GM19468 (cell line): ENCODE measurements at regions not wholly inside any gene's neighbourhood (a gene's known extent, or its start where the extent isn't known, plus 50 kb on each side); places are given as distances from the start of the nearest gene placed in this dataset.

Experiments used
- ATAC-seq: cut with Tn5 transposase; IDR thresholded peaks from one replicate; pipeline ENCODE4 v1.9.1; 2021; ENCODE audit warnings: mild to moderate bottlenecking, moderate library complexity, moderate number of reproducible peaks; ENCODE audit not compliant: unreplicated experiment; ENCODE audit errors: extremely low read depth

- no peak for ATAC-seq
Observed at GRCh38 chr2:64392529-64392928, 61.4 kb upstream of the LGALSL start.

- no peak for ATAC-seq
Observed at GRCh38 chr2:64393383-64394010, 60.5 kb upstream of the LGALSL start.

- no peak for ATAC-seq
Observed at GRCh38 chr2:64394153-64394552, 59.8 kb upstream of the LGALSL start.

- no peak for ATAC-seq
Observed at GRCh38 chr2:64396001-64396400, 58.0 kb upstream of the LGALSL start.

GRCh38 chr2:64396551-64396950 lies 57.4 kb upstream of the LGALSL start:
- ATAC-seq, result no peak

- no peak for ATAC-seq
Observed at GRCh38 chr2:64398516-64399129, 55.3 kb upstream of the LGALSL start.

GRCh38 chr2:64399521-64399920 lies 54.4 kb upstream of the LGALSL start:
- no peak for ATAC-seq

GRCh38 chr2:64400105-64400728 lies 53.7 kb upstream of the LGALSL start:
- ATAC-seq, result no peak

- ATAC-seq, result no peak
Observed at GRCh38 chr2:64400733-64401528, 53.0 kb upstream of the LGALSL start.

- ATAC-seq, result no peak
Observed at GRCh38 chr2:64401529-64401880, 52.5 kb upstream of the LGALSL start.

GRCh38 chr2:64402876-64403275 lies 51.1 kb upstream of the LGALSL start:
- ATAC-seq, result no peak

GRCh38 chr2:64403426-64403825 lies 50.5 kb upstream of the LGALSL start:
- no peak for ATAC-seq

GRCh38 chr2:64404002-64404731 lies 49.8 kb upstream of the LGALSL start:
- no peak for ATAC-seq
